HS-5 (cell line): ENCODE measurements at regions not wholly inside any gene's neighbourhood (a gene's known extent, or its start where the extent isn't known, plus 50 kb on each side); places are given as distances from the start of the nearest gene placed in this dataset.
"Not testable (repeated sequence)": the region's sequence is repeated elsewhere in the genome, so short reads cannot be mapped to it uniquely, and the experiment has no call there.

Source experiments
- DNase-seq: peaks from one replicate; pipeline ENCODE4 v3.0.0-alpha.2; 2012; ENCODE audit warnings: low read depth

DNA sequence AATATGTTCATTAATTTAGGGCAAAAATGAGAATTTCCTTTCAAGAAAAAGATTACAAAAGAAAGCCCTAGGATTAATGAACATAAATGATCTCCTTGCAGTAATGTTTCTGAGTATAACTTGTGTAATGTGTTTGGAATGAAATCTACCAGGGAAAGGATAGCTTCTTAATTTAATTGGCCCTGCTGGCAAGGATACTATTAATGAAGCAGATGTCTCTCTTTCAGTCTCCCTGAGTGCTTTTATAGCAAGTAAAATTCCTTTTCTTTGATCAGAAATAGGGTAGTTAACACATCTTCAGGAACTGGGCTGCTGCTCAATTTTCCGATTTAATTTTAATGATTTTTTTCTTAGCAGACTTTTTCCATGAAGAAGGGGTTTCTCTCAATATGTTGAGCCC lies 379.4 kb upstream of the PDE3A start:
- DNase-seq: no peak

DNA sequence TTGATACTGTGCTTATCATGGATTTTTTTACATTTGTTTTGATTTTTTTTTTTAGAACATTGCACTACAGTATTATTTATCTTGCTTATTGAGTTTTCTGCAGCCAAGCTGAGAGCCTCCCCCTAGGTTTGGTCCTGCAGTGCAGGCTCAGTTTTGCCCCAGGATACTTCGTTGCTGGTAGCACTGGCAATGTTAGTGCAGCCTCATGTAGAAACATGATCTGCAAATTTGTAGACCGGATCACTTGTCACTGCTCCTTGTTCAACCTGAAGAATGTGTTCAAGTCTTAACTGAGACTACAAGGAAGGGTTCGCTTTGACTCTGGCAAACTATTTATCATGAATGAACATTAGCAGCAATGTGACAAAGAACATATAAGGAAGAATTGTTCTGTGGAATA lies 377.2 kb upstream of the PDE3A start:
- DNase-seq: no peak

DNA sequence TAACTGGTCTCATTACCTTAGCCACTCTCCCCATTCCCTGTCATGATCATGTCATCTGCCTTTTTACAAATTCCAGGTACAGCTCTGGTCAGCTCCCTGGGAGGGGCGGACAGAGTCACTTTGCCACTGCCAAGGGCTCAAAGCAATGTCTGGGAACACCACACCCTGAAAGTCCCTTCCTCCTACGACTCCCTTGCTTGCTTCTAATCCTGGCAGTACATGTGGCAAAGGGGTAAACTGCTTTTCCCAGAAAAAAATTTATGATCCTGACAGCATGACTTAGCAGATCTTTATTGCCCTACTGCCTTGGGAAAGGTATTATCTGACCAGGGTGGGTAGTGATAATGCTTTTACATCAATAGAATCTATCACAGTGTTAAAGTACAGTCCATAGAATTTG lies 376.0 kb upstream of the PDE3A start:
- no peak for DNase-seq

DNA sequence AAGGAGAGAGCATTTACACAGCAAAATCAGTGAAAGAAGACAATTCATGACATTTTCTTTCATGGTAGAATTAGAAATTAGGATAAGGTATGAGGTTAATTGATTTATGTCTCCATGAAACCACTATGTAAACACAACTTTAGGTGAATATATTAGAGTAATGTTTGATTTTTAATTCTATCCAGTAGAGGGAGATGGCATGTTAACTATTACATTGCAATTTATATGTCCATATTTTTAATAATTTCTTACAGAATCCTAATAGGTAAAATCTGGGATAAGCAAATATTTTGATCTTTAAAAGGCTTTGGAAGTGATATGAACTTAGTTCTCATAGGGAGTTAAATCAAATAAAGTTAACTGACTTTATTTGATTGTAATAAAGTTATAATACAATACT lies 373.4 kb upstream of the PDE3A start:
- DNase-seq: no peak

DNA sequence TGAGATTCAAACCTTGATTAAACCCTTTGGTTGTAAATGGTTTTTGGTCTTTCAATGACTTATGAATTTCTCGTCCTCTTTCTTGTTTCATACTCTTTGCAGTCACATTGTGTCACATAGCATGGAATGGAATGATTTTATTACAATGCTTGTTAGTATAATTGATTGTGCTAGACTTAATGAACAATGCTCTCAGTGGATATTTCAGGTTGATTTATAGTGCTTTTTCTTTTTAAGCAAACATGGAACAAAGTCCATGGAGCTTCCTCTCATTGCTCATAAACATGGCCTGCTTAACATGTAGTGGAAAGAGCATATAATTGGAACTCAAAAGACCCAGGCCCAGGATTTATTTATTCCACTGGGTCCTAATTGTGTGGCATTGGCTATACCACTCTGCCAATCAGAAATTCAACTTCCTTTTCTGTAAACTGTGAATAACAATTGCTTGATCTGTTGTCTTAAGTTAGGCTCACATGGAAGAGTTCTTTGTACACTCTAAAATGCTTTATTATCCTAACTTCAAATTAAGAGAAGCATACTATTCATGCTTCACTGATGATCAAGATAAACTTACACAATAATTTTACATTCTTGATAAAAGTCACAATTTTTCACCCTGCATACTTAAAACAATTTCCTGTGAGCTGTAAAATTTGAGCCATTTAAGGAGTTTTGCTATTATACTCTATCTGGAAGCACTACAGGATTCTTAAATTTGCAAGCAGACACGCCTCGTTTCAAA lies 370.5 kb upstream of the PDE3A start:
- no peak for DNase-seq

DNA sequence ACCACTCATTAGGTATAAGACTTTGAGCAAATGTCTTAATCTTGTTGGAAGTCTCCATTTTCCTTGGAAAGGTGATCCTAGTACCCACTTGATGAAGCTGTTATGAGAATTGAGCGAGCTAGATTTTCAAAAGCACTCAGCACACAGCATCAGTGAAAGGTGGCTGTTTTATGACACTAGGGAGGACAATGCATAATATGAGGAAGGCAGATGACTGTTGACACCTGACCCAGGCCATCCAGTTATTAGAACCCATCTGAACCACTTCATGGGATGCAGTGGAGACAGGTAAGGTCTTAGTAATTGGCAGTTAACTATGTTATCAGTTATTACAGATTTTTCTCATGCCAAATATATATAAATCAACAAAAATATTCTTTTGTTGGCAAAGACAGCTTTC lies 369.9 kb upstream of the PDE3A start:
- no peak for DNase-seq

DNA sequence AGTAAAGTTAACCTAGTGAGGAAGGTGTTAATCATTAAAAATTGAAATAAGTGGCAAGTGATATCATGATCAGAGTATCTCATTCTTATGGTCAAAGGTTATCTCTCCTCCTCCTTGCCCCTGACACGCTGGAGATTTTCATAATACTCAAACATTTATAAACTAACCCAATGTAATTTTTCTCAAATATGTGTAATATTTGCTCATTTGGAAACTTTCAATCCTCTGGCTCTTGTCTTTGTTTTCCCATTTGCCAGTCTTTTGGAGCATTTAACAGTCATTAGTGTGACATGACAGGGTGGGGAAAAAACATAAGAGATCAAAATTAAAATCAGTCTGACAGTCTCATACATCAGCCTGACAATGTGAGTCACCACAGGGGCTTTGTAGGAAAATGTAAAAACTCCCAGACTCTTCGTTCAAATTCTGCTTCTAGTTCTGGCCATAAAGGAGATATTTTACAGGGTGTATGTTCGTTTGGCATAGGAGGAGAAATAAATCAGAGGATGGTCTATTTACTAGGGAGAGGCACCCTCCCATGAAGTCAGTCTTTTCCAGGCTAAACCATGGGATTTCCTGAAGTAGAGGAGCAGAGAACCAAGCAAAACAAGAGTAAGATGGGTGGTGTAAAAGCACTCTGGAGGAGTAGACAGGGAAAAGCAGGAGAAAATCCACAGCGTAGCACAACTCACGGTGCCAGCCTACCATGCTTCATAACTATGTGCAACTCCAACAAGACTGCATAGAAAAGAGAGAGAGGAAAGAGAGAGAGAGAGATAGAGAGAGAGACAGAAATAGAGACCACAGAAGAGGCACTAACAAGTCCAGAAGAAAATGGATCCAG lies 369.2 kb upstream of the PDE3A start:
- no peak for DNase-seq

DNA sequence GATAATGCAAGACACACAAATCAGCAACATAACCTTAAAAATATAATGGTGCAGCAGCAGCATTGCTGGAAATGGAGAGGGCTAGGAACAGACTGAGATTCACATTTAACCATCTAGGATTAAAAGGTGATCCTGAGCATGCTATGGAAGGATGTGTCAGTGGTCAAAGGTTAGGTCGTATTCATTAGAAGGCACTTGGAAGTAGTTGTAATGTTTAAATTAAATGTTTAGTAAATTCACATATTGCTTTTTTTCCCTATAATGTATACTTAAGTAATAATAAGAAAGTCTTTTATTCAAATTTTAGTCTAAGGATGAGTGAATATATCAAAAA lies 368.6 kb upstream of the PDE3A start:
- no peak for DNase-seq

DNA sequence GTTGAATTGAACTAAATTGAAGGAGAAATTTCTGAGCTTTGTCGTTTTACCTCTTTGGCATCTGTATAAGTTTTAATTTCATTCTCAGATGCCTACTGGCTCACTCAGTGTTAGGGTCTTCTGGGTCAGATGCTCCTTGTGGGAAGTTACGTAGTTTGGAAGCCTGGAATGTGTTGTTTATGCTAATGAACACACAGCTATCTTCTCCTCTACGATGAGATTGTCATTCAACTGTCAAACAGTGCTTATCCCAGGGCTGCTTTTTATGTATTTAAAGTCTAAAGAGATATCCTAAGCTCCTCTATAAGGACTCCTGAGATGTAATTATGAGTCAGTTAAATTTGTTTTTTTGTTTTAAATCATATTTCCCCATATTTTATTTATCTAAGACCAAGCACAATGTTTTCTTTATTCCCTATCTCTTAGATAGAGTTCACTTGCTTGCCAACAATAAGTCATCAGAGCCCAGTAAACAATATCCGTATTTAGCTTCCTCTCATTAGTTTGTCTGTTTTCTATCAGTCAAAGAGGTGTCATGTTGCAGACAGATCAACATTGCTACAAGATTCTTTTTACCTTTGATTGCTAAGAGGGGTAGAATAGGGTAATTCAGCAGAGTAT lies 368.0 kb upstream of the PDE3A start:
- DNase-seq: no peak

DNA sequence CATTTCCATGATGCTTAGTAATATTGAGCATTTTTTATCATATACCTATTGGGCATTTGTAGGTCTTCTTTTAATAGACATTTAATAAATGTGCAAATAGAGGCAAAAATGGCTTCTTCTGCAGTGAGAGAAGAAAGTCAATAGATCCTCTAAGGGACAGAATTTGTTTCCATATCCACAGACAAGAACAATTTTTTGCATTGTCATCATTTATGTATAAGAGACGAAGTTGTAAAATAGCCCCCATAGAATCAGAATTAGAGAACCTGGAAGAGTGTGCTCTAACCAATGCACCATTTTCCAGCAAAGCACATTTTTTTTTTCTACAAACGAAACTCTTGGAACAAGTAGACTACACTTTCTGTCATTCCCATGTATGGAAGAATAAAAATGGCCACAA lies 365.1 kb upstream of the PDE3A start:
- no peak for DNase-seq

DNA sequence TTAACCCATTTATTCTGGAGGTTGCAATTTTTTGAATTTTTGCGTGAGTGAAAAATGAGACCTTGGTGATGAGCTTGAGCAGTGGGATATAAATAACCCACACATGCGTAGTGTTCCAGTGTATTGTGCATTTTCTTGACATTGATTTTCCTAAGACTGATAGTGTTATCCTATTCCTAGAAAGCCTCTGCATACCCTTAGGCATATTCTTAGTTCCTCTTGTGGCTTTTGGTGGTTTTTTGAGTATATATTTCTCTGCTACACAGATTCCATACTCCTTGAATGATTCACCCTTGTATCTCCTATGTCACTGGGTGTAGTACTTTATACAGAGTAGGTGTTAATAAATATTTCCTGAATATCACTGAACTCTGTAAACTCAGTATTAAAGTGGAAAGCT lies 363.4 kb upstream of the PDE3A start:
- DNase-seq: no peak

DNA sequence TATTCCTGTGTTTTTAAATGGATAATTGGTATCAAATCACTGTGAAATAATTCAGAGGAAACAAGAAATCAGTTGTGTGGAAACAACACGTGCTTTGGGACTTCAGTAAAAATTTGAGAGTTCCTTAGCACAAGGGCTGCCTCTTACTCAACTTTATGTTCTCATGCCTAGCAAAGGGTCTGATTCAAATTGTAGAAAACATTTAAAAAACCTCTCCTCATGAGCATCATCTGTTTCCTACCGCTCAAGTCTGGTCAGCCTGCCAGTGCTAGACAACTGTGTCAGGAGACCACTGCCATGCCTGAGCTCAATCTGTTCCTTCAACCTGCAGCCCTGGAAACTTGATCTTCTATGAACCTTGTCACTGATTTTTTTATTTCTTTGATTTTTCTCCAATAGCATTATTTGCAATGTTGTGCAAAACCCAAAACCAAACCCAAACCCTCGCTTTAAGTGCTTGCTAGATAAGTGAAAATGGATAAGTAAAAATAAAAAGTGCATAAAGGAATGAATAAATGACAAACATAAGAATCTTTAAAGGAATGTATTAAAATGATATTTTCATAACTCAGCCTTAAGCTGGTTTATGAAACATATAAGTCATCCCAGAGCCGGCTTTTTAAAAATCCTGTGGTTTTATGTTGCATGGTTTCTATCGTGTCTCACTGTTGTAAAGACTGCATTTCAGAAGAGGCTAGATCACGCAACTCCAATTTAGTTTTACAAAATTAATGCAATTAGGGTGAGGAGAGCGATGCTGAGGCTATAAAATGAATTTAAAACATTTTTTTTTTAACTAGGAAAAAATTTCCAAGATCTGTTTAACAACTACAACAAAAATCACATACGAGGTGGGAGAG lies 361.2 kb upstream of the PDE3A start:
- DNase-seq: peak; percentile 44

DNA sequence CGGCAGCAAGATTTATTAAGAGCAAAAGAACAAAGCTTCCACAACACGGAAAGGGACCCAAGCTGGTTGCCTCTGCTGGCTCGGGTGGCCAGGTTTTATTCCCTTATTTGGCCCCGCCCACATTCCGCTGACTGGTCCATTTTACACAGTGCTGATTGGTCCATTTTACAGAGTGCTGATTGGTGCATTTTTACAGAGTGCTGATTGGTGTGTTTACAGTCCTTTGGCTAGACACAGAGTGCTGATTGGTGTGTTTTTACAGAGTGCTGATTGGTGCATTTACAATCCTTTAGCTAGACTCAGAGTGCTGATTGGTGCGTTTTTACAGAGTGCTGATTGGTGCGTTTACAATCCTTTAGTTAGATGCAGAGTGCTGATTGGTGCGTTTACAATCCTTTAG lies 358.4 kb upstream of the PDE3A start:
- DNase-seq: not testable (repeated sequence)

DNA sequence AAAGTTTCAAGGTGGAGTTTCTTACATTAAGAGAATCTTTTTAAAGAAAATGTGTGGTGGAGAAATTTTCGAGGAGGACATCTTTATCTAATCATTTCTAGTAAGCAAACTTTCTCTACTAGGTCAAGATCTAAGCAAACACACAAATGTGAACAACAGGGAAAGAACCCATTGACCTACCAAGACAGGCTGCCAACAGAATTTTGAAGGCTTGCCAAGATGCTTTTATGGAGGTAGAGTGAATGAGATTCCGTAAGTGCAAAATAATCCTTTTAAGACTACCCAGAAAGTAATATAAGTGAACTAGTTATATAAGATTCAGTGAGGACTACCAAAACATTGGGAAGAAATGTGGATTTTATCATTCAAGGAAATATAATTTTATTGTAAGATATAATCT lies 357.1 kb upstream of the PDE3A start:
- DNase-seq: no peak

DNA sequence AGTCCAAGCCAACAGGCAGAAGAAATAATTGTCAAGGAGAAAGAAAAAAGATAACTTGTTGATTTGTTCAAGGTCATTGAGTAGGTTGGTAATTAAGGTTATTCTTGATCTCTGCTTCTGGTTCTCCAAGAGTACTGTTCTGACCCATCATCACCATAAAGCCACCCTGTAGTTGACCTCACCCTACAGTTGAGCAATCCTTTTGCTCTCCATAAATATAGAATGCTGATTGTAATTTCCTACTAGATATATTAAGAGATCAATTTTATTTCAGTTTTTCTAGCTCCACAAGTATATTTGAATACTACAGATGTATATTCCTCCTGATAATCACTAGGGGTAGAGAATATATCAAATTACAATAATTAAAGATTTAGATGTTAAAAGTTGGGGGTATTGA lies 350.5 kb upstream of the PDE3A start:
- no peak for DNase-seq

DNA sequence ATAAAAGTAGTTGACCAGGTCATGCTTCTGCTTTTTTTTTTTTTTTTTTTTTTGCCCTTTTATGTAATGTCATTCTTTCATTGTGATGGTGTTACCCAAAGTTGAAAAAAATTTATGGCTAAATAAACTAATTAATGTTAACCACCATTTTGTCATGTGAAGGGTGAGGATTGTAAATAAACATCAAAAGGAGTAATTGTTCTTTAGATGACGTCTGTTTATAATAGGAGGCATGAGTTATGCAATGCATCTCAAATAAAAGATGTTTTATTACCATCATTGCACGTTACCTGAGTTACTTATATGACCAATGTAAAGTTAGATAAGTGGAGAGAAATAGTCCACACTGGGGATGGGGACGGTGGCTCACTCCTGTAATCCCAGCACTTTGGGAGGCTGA lies 349.9 kb upstream of the PDE3A start:
- no peak for DNase-seq

DNA sequence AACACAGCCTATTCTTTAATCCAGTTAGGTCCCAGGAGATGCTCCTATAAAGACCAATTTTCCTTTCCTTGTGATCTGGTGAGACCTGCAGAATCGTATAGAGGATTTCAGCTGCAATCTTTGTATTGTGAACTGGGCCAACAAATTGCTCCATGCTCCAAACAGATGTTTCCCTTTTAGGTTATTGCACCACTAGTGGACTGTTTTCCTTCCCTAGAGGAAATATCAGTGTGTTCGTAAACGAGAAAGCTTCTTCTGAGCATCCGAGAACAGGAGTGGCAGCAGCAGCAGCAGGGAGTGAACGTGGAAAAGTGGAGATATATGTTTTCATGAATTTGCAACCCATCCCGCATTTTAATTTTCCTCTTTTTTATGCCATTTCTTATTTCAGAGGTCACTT lies 344.1 kb upstream of the PDE3A start:
- DNase-seq: no peak

DNA sequence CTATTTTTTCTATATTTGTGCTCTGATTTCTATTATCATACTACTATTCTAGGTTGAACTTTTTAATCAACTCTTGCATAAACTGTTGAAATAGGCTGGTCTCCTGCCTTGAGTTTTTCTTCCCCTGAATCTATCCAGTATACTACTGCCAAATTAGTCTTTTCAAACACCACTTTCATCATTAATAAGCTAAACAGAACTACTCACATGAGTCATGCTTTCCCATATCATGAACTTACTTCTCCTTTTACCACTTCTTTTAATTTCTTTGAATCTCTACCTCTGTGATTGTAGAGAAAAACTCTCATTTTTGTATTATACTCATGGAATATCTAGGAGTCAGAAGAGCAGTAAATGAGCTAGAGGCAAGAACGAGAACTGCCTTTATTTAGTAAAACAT lies 340.3 kb upstream of the PDE3A start:
- DNase-seq: no peak

DNA sequence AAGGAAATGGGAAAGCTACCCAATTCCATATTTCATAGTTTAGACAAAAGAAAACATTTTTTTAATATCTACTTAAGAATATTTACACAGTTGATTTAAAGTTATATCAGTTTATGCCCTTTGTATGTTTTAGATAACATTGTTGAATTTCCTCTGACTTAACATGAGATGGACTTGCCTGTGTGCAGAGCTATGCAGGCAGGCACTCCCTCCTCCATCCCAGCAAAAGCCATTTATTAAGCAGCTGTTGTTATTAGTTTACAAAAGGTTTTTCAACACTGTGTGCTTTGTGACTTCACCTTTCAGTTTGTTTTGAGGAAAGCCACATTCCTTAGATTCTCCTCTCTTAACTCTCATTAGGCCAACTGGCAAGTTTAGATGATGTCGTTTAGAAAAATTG lies 337.5 kb upstream of the PDE3A start:
- no peak for DNase-seq

DNA sequence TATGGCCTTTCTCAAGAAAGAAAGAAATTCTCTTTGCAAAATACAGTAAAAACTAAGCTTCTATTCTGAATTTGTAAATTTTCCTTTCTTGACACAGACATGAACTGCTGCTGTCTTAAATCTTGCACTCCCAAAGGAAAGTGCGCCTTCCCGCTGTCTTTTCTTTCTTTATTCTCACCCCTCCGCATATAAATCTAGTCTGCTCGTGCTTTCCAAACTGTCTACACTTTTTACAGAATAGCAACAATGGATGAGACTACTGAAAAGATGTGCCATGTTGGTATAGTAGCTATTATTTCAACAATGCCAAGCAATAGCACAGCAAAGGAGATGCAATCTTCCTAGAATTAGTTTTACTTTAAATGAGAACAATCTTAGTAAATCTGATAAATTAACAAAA lies 328.8 kb upstream of the PDE3A start:
- no peak for DNase-seq

DNA sequence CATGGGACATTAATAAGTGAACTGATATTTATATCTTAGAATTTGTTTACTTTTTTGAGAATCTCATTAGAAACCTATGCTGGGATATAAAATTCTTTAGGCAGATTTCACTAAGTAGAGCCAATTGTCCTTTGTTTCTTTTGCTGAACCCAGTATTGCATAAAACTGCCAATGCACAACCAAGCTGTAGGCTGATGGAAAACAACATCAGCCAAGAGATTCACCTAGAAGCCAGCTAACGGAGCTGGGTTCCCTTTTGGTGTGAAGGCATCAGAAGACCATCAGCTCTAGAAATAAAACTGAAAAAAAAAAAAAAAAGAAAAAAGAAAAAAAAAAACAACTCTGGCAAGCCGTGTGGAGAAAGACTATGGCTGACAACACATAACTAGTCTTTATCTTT lies 328.2 kb upstream of the PDE3A start:
- DNase-seq: no peak

DNA sequence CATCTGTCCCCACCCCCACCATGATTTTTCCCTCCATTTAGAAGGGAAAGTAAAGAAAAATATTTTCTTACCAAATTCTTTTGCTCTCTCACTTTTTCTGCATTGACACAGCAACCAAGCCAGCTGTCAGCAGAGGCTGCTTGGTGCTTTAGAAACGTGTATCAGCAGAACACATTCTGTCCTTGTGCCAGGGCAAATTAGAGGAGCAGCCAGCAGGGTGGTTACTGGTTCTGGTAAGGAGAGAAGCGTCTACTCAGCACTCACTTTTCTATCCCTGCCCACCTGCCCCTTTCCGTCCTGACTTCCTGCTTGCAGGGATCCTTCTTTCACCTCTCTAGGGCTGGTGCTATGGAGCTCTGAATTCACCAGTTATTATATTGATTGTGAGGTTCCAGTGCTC lies 327.5 kb upstream of the PDE3A start:
- no peak for DNase-seq

DNA sequence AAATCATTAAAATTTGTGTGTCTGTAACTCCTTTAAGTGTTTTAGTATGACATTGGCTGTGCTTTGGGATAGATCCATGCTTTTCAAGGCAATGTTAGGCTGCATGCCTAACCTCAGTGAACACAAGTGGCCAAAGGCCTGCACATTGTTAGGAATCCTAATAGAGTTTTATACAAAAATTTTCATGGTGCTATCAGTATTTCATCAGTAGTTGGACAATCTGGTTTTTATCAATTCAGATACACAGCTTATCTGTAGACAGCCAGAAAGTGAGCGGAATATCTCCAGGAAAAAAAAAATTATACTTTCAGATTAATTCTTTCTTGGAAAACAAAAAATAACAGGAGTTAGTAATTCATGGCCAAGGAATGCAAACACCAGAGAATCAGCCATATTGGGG lies 324.0 kb upstream of the PDE3A start:
- DNase-seq: no peak
